ENCODE measurements at regions not wholly inside any gene's neighbourhood (a gene's known extent, or its start where the extent isn't known, plus 50 kb on each side); places are given as distances from the start of the nearest gene placed in this dataset.

- H3K9me3 ChIP-seq (ENCODE audit: low read length), result no peaks in the 10 kb centered on the region
These were observed 323.0 kb downstream of the HNRNPD start for GRCh38 chr4:82050796-82051195.

GRCh38 chr4:82049294-82049693, 324.5 kb downstream of the HNRNPD start:
- no peak for TF ChIP-seq SMC3 (conservative IDR thresholded peaks at IDR 0.05; ENCODE audit: poor library complexity)
- no peak for TF ChIP-seq REST (IDR thresholded peaks at IDR 0.05; ENCODE audit: borderline replicate concordance)
- TF ChIP-seq TAF1 (IDR thresholded peaks at IDR 0.05; ENCODE audit: low read depth), result no peak
- no peak for TF ChIP-seq POLR2AphosphoS5 (IDR thresholded peaks at IDR 0.05)
- no peak for TF ChIP-seq CTCF (IDR thresholded peaks at IDR 0.05; ENCODE audit: poor library complexity, severe bottlenecking)
- Histone ChIP-seq H3K4me3 (ENCODE audit: low read length) (no peak overlapping the region), H3K4me2 (ENCODE audit: low read length) (no peak overlapping the region), H3K9me2 (ENCODE audit: insufficient read depth, low read length) (no peaks in the 10 kb centered on the region), H3K79me2 (replicated peaks; ENCODE audit: insufficient read depth, low read length) (no peaks in the 10 kb centered on the region), H3K27ac (ENCODE audit: low read length) (no peak overlapping the region), H3K27me3 (ENCODE audit: insufficient read depth, low read depth, low read length) (no peaks in the 10 kb centered on the region), H4K20me1 (ENCODE audit: insufficient read depth) (no peaks in the 10 kb centered on the region), H3K9ac (ENCODE audit: low read length) (no peak overlapping the region), H3K36me3 (ENCODE audit: insufficient read depth, low read length) (no peaks in the 10 kb centered on the region), H3F3A (ENCODE audit: insufficient read depth, low read length, poor library complexity, severe bottlenecking) (no peaks in the 10 kb centered on the region), H2AFZ (ENCODE audit: low read depth, low read length) (no peak overlapping the region), H3K9me3 (ENCODE audit: low read length) (no peaks in the 10 kb centered on the region)

More at GRCh38 chr4:82050796-82051195, 323.0 kb downstream of the HNRNPD start:
- Histone ChIP-seq H3K36me3 (ENCODE audit: insufficient read depth, low read length) (no peaks in the 10 kb centered on the region), H3K9me2 (ENCODE audit: insufficient read depth, low read length) (no peaks in the 10 kb centered on the region), H2AFZ (ENCODE audit: low read depth, low read length) (no peak overlapping the region), H3K79me2 (replicated peaks; ENCODE audit: insufficient read depth, low read length) (no peaks in the 10 kb centered on the region), H3K27me3 (ENCODE audit: insufficient read depth, low read depth, low read length) (no peaks in the 10 kb centered on the region), H3K4me2 (ENCODE audit: low read length) (no peak overlapping the region), H3F3A (ENCODE audit: insufficient read depth, low read length, poor library complexity, severe bottlenecking) (no peaks in the 10 kb centered on the region), H4K20me1 (ENCODE audit: insufficient read depth) (no peaks in the 10 kb centered on the region), H3K9ac (ENCODE audit: low read length) (no peak overlapping the region), H3K27ac (ENCODE audit: low read length) (no peak overlapping the region), H3K4me3 (ENCODE audit: low read length) (no peak overlapping the region)
- TF ChIP-seq SMC3 (conservative IDR thresholded peaks at IDR 0.05; ENCODE audit: poor library complexity), result no peak
- TF ChIP-seq REST (IDR thresholded peaks at IDR 0.05; ENCODE audit: borderline replicate concordance), result no peak
- TF ChIP-seq EZH2 (IDR thresholded peaks at IDR 0.05; ENCODE audit: borderline replicate concordance, insufficient read depth, low read length, poor library complexity, severe bottlenecking), result no peak
